Activated naive CD4-positive, alpha-beta T cell treated with anti-CD3 and anti-CD28 coated beads, Interleukin-2, amount 50 U/mL, for 24 hours (primary cell): ENCODE measurements at regions not wholly inside any gene's neighbourhood (a gene's known extent, or its start where the extent isn't known, plus 50 kb on each side); places are given as distances from the start of the nearest gene placed in this dataset.

Experiments
- H3K27ac Mint-ChIP-seq: one replicate; pipeline ENCODE4 v1.8.0; 2021; ENCODE audit warnings: mild to moderate bottlenecking, mixed read lengths
- H3K27me3 Mint-ChIP-seq: one replicate; pipeline ENCODE4 v1.8.0; 2021; ENCODE audit warnings: mixed read lengths
- H3K36me3 Mint-ChIP-seq: one replicate; pipeline ENCODE4 v1.8.0; 2021; ENCODE audit warnings: mixed read lengths
- H3K4me1 Mint-ChIP-seq: one replicate; pipeline ENCODE4 v1.8.0; 2021; ENCODE audit warnings: mixed read lengths
- H3K4me3 Mint-ChIP-seq: one replicate; pipeline ENCODE4 v1.8.0; 2021; ENCODE audit warnings: mild to moderate bottlenecking, mixed read lengths
- H3K9me3 Mint-ChIP-seq: one replicate; pipeline ENCODE4 v1.8.0; 2021; ENCODE audit warnings: mixed read lengths

GRCh38 chr17:69605571-69605970 lies 191.1 kb downstream of the MAP2K6 start:
- Mint-ChIP-seq H3K27ac (no peak overlapping the region), H3K4me3 (no peak overlapping the region), H3K9me3 (no peaks in the 10 kb centered on the region), H3K27me3 (peaks cover 5% of the 10 kb centered on the region), H3K4me1 (peaks cover 17% of the 10 kb centered on the region), H3K36me3 (no peaks in the 10 kb centered on the region)

- H3K9me3 Mint-ChIP-seq = no peaks in the 10 kb centered on the region
- no peaks in the 10 kb centered on the region for H3K36me3 Mint-ChIP-seq
- H3K4me1 Mint-ChIP-seq = peaks cover 17% of the 10 kb centered on the region
- no peak overlapping the region for H3K27ac Mint-ChIP-seq
- H3K4me3 Mint-ChIP-seq = no peak overlapping the region
- peaks cover 5% of the 10 kb centered on the region for H3K27me3 Mint-ChIP-seq
Measured at GRCh38 chr17:69606142-69606800, 191.8 kb downstream of the MAP2K6 start.

- Mint-ChIP-seq H3K4me3 (no peak overlapping the region), H3K36me3 (no peaks in the 10 kb centered on the region), H3K27me3 (peaks cover 5% of the 10 kb centered on the region), H3K4me1 (peaks cover 16% of the 10 kb centered on the region), H3K27ac (no peak overlapping the region), H3K9me3 (no peaks in the 10 kb centered on the region)
Measured at GRCh38 chr17:69607162-69607834, 192.8 kb downstream of the MAP2K6 start.

- Mint-ChIP-seq H3K36me3 (no peaks in the 10 kb centered on the region), H3K4me1 (peaks cover 8% of the 10 kb centered on the region), H3K9me3 (no peaks in the 10 kb centered on the region), H3K4me3 (no peak overlapping the region), H3K27ac (no peak overlapping the region), H3K27me3 (peaks cover 5% of the 10 kb centered on the region)
Measured at GRCh38 chr17:69608141-69608540, 193.6 kb downstream of the MAP2K6 start.

- Mint-ChIP-seq H3K27ac (no peak overlapping the region), H3K27me3 (peaks cover 5% of the 10 kb centered on the region), H3K36me3 (no peaks in the 10 kb centered on the region), H3K4me3 (no peak overlapping the region), H3K4me1 (peaks cover 6% of the 10 kb centered on the region), H3K9me3 (no peaks in the 10 kb centered on the region)
Measured at GRCh38 chr17:69608808-69609472, 194.4 kb downstream of the MAP2K6 start.

GRCh38 chr17:69609473-69610305 lies 195.2 kb downstream of the MAP2K6 start:
- Mint-ChIP-seq H3K9me3 (no peaks in the 10 kb centered on the region), H3K27me3 (peaks cover 5% of the 10 kb centered on the region), H3K27ac (no peak overlapping the region), H3K4me3 (no peak overlapping the region), H3K4me1 (peaks cover 6% of the 10 kb centered on the region), H3K36me3 (no peaks in the 10 kb centered on the region)

GRCh38 chr17:69620363-69620762 lies 205.9 kb downstream of the MAP2K6 start:
- no peak overlapping the region for H3K4me3 Mint-ChIP-seq
- no peaks in the 10 kb centered on the region for H3K36me3 Mint-ChIP-seq
- H3K4me1 Mint-ChIP-seq = no peaks in the 10 kb centered on the region
- no peak overlapping the region for H3K27ac Mint-ChIP-seq
- H3K9me3 Mint-ChIP-seq = no peaks in the 10 kb centered on the region
- peaks cover 6% of the 10 kb centered on the region for H3K27me3 Mint-ChIP-seq

GRCh38 chr17:69625474-69625873 lies 211.0 kb downstream of the MAP2K6 start:
- Mint-ChIP-seq H3K4me1 (no peaks in the 10 kb centered on the region), H3K27me3 (peaks cover 4% of the 10 kb centered on the region), H3K9me3 (peaks cover 6% of the 10 kb centered on the region), H3K4me3 (no peak overlapping the region), H3K27ac (no peak overlapping the region), H3K36me3 (peaks cover 3% of the 10 kb centered on the region)

GRCh38 chr17:69630056-69630635 lies 215.6 kb downstream of the MAP2K6 start:
- Mint-ChIP-seq H3K27ac (no peak overlapping the region), H3K4me3 (no peak overlapping the region), H3K9me3 (peaks cover 15% of the 10 kb centered on the region), H3K27me3 (no peaks in the 10 kb centered on the region), H3K4me1 (no peaks in the 10 kb centered on the region), H3K36me3 (peaks cover 3% of the 10 kb centered on the region)

- Mint-ChIP-seq H3K27me3 (no peaks in the 10 kb centered on the region), H3K9me3 (peaks cover 10% of the 10 kb centered on the region), H3K36me3 (no peaks in the 10 kb centered on the region), H3K27ac (no peak overlapping the region), H3K4me1 (no peaks in the 10 kb centered on the region), H3K4me3 (no peak overlapping the region)
Measured at GRCh38 chr17:69634844-69635243, 220.3 kb downstream of the MAP2K6 start.

- Mint-ChIP-seq H3K4me1 (no peaks in the 10 kb centered on the region), H3K36me3 (no peaks in the 10 kb centered on the region), H3K9me3 (no peaks in the 10 kb centered on the region), H3K4me3 (no peak overlapping the region), H3K27ac (no peak overlapping the region), H3K27me3 (no peaks in the 10 kb centered on the region)
Measured at GRCh38 chr17:69637446-69638156, 223.1 kb downstream of the MAP2K6 start.

GRCh38 chr17:69639096-69639495 lies 224.6 kb downstream of the MAP2K6 start:
- H3K27me3 Mint-ChIP-seq = no peaks in the 10 kb centered on the region
- no peak overlapping the region for H3K4me3 Mint-ChIP-seq
- no peaks in the 10 kb centered on the region for H3K4me1 Mint-ChIP-seq
- H3K9me3 Mint-ChIP-seq = no peaks in the 10 kb centered on the region
- no peaks in the 10 kb centered on the region for H3K36me3 Mint-ChIP-seq
- no peak overlapping the region for H3K27ac Mint-ChIP-seq

- H3K4me1 Mint-ChIP-seq = no peaks in the 10 kb centered on the region
- H3K36me3 Mint-ChIP-seq = no peaks in the 10 kb centered on the region
Measured at GRCh38 chr17:69640073-69640472, 225.6 kb downstream of the MAP2K6 start.

GRCh38 chr17:69643686-69644085 lies 229.2 kb downstream of the MAP2K6 start:
- Mint-ChIP-seq H3K27ac (no peak overlapping the region), H3K36me3 (no peaks in the 10 kb centered on the region), H3K4me3 (no peak overlapping the region), H3K27me3 (no peaks in the 10 kb centered on the region), H3K4me1 (no peaks in the 10 kb centered on the region), H3K9me3 (no peaks in the 10 kb centered on the region)

More at GRCh38 chr17:69640073-69640472, 225.6 kb downstream of the MAP2K6 start:
- Mint-ChIP-seq H3K9me3 (no peaks in the 10 kb centered on the region), H3K27me3 (no peaks in the 10 kb centered on the region), H3K27ac (no peak overlapping the region), H3K4me3 (no peak overlapping the region)

GRCh38 chr17:69646729-69647128 lies 232.2 kb downstream of the MAP2K6 start:
- Mint-ChIP-seq H3K27ac (no peak overlapping the region), H3K4me1 (no peaks in the 10 kb centered on the region), H3K36me3 (no peaks in the 10 kb centered on the region), H3K27me3 (no peaks in the 10 kb centered on the region), H3K9me3 (no peaks in the 10 kb centered on the region), H3K4me3 (no peak overlapping the region)
